HG03460 (cell line): ENCODE measurements at regions not wholly inside any gene's neighbourhood (a gene's known extent, or its start where the extent isn't known, plus 50 kb on each side); places are given as distances from the start of the nearest gene placed in this dataset.
"Not testable (repeated sequence)": the region's sequence is repeated elsewhere in the genome, so short reads cannot be mapped to it uniquely, and the experiment has no call there.

Experiments
- ATAC-seq: cut with Tn5 transposase; IDR thresholded peaks from one replicate; pipeline ENCODE4 v1.9.1; 2021; ENCODE audit not compliant: unreplicated experiment

- ATAC-seq = no peak
Observed at GRCh38 chr2:192558637-192559036, 363.9 kb upstream of the TMEFF2 start.

- no peak for ATAC-seq
Observed at GRCh38 chr2:192555740-192556139, 361.0 kb upstream of the TMEFF2 start.

- no peak for ATAC-seq
Observed at GRCh38 chr2:192551760-192552159, 357.0 kb upstream of the TMEFF2 start.

GRCh38 chr2:192546565-192546964, 351.8 kb upstream of the TMEFF2 start:
- no peak for ATAC-seq

- ATAC-seq = no peak
Observed at GRCh38 chr2:192544371-192544955, 349.7 kb upstream of the TMEFF2 start.

- not testable (repeated sequence) for ATAC-seq
Observed at GRCh38 chr2:192542148-192543066, 347.7 kb upstream of the TMEFF2 start.

GRCh38 chr2:192539306-192539705, 344.6 kb upstream of the TMEFF2 start:
- no peak for ATAC-seq

GRCh38 chr2:192536922-192537624, 342.3 kb upstream of the TMEFF2 start:
- no peak for ATAC-seq

GRCh38 chr2:192535956-192536921, 341.5 kb upstream of the TMEFF2 start:
- ATAC-seq = no peak

- ATAC-seq = no peak
Observed at GRCh38 chr2:192534072-192534471, 339.3 kb upstream of the TMEFF2 start.

GRCh38 chr2:192524642-192525251, 330.0 kb upstream of the TMEFF2 start:
- ATAC-seq = not testable (repeated sequence)

GRCh38 chr2:192524214-192524613, 329.5 kb upstream of the TMEFF2 start:
- ATAC-seq = not testable (repeated sequence)

GRCh38 chr2:192515937-192516336, 321.2 kb upstream of the TMEFF2 start:
- ATAC-seq = no peak

GRCh38 chr2:192513575-192513974, 318.8 kb upstream of the TMEFF2 start:
- ATAC-seq = no peak

GRCh38 chr2:192507836-192508450, 313.2 kb upstream of the TMEFF2 start:
- not testable (repeated sequence) for ATAC-seq

- ATAC-seq = peak; percentile 68
Observed at GRCh38 chr2:192500550-192501200, 305.9 kb upstream of the TMEFF2 start.

- ATAC-seq = no peak
Observed at GRCh38 chr2:192499476-192499875, 304.7 kb upstream of the TMEFF2 start.

- ATAC-seq = no peak
Observed at GRCh38 chr2:192498747-192499146, 304.0 kb upstream of the TMEFF2 start.

- not testable (repeated sequence) for ATAC-seq
Observed at GRCh38 chr2:192488158-192488557, 293.4 kb upstream of the TMEFF2 start.
